GM19467 (cell line): ENCODE measurements at regions not wholly inside any gene's neighbourhood (a gene's known extent, or its start where the extent isn't known, plus 50 kb on each side); places are given as distances from the start of the nearest gene placed in this dataset.

Experiments used
- ATAC-seq: cut with Tn5 transposase; IDR thresholded peaks from one replicate; pipeline ENCODE4 v1.9.1; 2021; ENCODE audit warnings: mild to moderate bottlenecking, moderate library complexity; ENCODE audit not compliant: unreplicated experiment

DNA sequence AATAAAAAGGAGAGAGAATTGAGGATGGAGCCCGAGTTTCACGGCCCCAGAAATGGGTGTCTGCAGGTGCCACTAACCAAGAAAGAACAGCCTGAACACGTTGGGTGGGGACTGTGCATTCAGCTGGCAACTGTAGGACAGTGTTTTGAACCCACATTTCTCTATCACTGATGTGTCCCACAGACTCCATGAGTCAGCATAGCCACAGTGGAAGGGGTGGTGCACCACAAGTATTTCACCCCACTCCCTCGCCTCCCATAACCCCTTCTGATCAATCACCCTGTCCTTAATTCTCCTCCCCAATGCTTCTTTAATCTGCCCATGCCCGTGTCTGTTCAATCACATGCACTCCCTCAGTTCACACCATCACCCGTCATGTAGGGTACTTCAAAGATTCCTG, 291.5 kb downstream of the ZNF516 start:
- ATAC-seq: no peak

DNA sequence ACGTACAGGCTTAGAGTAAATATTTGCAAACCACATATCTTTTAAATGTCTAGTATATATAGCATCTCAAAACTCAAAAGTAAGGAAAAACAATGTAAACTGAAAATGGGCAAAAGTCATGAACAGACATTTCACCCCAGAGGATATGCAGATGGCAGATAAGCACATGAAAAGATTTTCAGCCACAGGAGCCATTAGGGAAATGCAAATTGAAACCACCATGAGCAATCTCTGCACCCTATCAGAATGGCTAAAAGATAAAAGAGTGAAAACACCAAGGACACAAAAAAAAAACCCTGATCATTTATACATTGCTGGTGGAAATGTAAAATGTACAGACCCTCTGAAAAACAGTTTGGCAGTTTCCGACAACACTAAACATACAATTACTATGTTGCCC, 292.7 kb downstream of the ZNF516 start:
- no peak for ATAC-seq

DNA sequence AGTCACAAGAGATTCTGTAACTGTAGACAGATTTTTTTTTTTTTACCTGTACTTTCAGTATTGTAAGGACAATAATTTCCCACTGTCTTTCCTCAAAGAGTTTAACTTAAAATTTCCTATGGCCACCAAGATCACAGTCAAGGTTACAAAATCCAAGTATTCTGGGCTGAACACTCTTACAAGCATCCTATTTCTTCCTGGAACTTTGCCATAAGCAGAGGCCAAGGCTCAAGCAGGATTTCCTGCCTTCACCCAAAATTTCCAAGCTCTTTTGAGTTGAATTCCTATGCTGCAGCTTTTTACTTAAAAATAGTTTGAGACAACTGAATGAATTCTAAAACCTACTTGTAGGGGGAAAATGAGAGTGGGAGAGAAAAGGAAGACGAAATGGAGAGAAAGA, 299.4 kb downstream of the ZNF516 start:
- ATAC-seq: no peak

DNA sequence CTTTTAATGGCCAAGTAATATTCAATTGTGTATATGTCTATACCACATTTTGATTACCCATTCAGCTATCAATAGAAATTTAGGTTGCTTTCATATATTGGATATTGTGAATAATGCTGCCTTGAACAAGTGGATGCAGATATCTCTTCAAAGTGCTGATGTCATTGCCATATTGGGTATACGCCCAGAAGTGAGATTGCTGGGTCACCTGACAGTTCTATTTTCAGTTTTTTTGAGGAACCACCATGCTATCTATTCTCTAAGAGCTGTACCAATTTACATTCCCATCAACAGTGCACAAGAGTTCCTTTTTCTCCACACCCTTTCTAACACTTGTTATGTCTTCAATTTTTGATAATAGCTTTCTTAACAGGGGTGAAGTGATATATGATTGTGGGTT, 306.9 kb downstream of the ZNF516 start:
- no peak for ATAC-seq

DNA sequence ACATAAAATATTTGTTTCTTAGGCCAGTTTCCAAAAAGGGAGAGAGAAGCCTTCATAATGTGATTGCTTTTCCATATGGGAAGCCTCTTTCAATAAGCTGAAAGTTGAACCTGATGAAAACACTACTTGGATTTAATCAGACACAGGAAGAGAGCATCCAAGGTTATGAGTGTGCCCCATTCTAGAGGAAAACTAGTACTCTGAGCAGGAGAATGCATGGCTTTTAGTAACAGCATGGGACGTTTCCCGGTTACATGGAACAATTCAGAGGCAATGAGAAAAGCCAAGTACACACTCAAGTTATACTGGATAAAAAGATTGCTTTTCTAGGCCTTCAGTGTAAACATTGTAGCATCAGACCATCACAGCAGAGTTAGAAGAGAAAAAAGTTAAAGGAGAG, 315.8 kb downstream of the ZNF516 start:
- ATAC-seq: no peak

DNA sequence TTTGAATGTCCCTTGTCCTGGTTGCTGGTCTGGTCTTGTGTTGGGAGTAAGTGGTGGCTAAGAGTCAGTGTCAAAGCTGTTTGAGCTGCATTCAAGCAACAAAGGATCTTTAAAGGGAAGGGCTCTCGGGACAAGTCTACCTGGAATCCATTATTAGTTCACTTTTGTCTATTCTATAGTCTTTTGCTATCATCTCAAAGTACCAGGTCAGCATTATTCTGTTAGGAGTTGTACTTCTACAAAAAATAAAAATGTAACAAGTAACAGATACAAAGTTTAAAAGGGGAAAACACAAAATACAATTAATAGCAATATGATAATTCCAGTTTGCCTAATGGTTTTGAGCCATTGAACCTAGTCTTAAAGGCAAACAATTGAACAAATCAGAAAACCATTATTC, 317.9 kb downstream of the ZNF516 start:
- no peak for ATAC-seq

DNA sequence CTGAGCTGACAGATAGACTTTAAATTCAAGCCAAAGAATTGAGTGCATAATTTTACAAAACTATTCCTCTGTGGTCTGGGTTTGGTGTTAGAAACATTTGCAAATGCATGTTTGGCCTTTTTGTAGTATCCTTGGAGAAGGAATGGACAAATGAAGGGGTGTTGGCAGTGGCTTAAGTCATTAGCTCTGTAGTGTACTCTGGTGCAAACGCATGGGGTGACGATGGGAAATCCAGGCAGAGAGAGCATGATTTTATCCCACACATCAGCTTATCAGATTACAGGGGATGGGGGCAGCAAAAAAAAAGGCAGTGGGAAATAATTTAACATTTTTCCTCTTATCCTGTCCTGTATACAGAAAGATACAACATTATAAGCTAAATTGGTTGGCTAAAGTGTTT, 320.6 kb downstream of the ZNF516 start:
- ATAC-seq: no peak

DNA sequence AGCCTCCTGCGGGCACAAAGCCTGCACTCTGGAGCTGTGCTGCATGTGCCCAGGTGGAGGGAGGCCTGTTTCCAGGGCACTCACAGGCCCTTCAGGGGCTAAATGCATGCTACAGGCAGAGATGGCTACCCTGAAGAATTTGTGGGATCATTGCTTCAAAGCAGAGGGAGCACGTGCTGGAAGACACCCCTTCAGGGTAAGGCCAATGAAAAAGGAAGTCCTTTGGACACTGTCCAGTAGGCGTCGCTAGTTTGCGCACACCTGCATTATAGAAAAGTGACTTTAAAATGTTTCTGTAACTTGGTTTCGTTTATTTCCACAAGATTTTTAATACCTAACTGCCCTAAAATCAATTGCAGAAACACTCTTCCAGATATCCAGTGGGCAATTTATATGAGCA, 325.3 kb downstream of the ZNF516 start:
- ATAC-seq: no peak

DNA sequence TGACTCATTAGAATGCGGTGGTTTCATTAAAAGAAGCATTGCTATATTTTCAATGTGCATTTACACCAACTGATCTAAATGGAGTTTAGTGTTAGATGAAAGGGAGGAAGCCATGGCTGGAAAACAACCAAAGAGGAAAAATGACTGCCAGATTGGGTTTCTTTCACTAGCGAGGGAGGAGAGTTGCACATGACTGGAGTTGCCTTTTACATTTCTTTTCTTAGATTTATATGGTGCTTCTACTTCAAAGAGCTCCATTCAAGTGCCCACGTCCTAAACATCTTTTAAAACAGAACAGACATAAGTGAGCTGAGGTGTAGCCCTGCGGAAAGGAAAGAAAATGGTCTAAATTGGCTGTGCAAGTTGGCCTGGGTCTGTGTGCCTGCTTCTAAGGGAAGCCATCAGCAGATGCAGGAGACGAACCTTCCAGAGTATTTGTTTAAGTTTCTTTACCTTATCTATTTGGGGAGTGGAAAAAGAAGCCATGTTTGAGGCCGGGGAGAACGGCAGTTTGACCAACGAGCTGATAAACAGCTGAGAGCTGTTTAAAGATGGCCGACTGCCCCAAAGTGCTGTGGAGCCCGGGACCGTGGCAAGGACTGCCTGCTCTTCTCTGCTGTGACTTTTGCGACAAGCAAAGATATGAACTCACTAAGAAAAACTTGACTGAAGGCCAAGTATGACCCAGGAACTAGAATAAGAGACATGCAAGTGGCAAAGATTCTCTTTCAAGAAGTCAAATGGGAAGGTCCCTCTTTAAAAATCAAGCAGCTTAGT, 327.0 kb downstream of the ZNF516 start:
- no peak for ATAC-seq

DNA sequence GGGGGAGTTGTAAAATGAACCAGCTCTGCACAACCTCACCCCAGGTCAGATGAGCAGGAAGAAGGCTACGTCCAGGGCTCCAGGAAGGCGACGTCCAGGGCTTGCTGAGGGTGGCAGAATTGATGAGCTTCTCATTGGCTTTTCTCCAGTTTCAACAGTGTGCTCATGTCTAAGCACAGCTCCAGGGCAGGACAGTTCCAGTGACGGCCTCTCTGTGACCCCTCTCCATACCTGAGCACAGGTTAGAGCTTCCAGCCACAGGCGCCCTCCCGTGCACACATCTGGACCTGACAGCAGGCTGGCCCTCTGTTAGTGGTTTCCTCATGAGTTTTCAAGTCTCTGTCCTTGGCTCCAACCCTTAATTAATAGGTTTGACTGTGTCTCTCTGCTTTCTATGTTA, 327.6 kb downstream of the ZNF516 start:
- no peak for ATAC-seq

DNA sequence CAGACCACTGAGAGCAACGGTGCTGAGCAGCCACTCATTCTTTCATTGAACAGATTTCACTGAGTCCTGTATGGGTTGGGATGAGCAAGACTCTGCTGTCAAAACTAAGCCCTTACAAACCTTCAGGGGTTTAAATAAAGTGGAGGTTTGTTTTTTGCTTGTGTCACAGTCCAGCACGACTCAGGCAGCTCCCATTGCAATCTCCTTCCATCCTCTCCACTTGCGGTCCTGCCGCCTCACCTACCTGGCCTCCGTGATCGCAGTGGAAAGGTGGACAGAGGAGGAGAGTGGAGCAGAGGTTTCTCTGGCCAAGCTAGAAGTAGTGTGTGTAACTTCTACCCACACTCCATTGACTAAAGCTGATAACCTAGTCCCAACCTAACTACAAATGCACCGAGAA, 332.2 kb downstream of the ZNF516 start:
- ATAC-seq: no peak

DNA sequence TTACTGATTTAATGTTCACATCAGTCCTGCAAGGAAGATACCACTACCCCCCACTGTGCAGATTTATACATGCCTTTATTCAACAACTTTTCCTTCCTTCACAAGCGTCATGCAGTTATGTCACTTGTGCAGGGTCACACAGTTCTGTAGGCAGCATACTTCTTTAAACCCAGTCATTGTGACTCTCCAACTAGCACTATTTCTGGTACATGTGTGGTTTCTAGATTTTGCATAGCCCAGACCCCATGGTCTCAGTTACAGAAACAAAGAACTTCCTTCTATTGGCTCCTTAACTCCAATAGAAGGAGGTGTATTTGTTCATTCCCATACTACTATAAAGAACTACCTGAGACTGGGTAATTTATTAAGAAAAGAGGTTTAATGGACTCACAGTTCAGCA, 333.1 kb downstream of the ZNF516 start:
- no peak for ATAC-seq

DNA sequence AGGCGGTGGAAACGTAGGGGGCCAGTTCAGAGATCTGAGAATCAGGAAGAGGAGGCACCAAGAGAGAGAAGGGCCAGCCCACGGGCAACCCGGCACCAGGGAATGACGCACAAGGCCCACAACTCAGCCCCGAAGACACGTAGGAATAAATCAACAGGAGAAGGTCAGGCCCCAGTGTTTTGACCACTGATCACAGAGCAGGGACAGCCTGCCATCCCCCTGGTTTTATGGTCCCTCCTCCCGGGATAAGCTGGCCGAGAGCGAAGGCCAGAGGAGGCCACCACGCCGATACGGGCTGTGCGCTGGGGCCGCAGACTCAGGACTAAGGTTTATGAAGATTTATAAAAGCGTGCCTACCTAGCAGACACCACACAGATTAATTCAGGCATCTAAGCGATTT, 341.4 kb downstream of the ZNF516 start:
- ATAC-seq: no peak

DNA sequence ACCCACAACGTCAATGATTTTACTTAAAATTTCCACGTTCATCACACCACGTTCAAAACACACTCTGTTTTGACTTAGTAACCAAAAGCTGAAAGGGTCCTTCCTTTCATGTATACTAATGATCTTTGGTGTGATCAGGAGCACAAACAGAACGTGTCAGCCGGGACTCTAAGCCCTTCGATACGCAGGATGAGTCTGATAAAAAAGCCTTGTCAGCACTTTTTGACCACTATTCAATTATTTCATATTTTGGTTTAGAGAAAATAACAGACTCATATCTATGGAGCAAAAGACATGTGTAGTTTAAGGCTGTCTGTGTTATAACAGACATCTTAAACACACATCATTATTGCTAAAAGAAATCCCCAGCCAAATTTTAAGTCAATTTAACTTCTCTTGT, 345.3 kb downstream of the ZNF516 start:
- no peak for ATAC-seq

DNA sequence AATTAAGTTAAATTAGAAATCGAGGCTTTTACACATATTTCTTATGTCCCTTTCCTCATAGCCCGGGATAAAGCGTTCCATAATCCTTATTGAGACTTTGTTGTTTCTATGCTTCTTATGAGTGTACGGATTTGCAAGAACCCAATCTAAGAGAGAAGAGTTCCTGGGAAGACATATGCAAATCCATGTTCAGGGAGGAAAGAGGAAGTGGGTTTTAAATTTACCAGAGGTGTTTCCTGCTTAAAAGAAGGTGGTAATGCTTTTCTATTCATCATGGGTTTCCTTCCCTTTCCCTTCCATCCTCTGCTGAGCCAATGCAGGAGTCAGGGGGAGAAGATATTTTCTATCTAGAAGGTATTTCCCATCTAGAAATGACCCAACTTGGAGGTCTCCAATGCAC, 345.8 kb downstream of the ZNF516 start:
- ATAC-seq: no peak

DNA sequence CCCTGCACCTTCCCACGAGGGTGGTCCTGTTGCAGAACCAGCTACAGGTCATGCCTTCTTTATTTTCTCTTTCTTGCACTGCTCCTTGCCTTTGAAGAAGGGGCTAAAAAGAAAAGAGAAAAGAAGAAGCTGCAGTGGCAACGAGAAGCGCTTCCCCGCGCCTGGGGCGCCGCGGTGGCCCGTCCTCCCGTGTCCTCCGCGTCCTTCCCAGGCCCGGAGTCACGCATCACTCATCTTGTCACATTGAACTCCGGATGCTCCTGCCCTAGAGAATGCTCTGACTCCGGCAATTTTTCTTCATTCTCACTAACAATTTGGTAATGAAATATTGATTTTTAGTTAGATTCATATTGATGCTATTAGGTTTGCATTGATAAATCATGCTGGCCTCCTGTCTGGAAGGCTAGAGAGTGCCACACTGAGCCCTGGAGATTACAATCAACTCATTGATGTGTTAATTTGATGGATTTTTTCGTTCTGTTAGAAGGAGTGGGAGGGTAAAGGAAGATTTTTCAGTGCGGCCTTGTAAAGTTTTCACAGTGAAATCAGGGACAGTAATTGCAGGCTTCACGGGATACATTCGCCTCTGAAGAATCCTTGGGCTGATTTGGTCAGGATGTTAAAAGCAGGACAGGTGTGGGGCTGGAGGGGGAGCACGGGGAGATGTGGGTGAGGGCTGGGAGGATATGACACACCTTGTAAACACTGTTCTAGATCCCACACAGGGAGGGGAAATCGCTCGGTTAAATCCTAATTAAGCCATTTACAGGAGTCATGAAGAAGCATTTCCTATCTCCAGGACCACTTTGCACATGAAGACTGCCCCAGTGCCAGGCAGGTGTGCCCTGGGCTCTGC, 349.3 kb downstream of the ZNF516 start:
- ATAC-seq: no peak

DNA sequence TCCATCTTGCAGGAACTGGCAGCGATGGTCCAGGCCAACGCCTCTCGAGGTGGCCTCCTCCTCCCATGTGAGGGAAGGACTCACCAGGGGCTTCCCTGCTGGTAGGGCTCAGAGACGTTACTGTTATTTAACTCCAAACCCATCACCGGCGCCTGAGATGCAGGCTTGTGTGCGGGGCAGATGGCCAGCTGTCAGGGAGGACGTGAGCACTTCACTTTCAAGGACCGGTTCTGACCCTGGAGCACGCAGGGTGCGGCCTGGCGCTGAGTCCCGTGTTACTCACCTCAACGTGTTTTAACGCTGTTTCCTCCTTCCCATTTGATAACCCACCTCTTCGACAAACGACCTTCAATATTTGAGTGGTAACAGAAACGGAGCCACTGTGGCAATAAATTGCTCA, 350.2 kb downstream of the ZNF516 start:
- no peak for ATAC-seq

DNA sequence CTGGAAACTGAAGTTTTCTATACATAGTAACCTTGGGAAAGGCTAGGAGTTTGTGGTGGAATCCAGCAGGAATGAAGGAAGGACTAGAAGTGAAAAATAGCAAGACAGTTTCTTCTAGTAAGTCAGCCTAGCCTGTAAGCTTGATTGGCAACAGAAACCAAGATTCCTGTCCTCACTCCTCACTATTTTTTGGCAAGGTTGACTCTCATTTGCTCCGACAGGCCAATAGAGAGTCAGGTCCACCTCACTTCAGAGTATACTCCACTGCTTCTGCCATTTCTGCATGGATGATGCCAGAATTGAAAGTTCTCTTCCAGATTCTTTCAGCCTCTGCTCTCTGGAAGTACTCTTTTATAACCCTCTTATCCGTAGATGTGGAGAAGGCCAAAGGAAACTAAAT, 352.4 kb downstream of the ZNF516 start:
- no peak for ATAC-seq

DNA sequence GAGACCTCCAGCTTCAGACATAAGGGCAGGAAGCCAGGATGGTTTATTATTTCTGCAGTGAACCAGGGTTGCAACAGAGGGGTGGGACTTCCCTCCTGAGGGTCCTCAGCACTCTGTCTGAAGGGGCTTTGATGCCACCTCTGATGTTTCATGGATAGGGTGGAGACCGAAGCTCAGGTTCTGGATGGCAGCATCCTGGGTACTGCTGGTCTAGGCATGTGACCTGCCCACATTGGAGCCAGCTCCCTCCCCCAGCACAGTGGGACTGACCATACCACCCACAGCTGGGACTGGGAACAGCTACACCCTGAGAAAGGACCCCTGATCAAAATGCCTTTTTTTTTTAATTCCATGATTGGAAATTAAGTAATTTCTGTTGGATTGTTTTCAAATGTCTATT, 355.2 kb downstream of the ZNF516 start:
- no peak for ATAC-seq

DNA sequence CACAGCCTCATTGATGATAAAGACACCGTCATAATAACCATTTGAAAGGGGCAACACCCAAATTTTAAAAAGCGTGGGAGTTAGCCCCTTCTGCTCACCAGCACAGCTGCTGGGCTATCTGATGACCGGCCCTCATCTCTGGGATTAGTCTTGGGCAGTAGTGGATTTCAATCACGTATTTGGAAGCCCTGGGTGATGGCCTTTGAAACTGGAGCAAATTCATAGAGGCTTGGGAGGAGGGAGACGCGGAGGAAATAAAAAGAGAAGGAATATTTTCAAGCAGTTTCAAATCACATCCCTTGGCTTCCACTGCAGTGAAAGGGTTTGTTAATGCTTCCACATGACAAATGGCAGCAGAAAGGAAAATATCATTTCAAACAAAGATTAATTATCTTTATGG, 357.8 kb downstream of the ZNF516 start:
- ATAC-seq: no peak

DNA sequence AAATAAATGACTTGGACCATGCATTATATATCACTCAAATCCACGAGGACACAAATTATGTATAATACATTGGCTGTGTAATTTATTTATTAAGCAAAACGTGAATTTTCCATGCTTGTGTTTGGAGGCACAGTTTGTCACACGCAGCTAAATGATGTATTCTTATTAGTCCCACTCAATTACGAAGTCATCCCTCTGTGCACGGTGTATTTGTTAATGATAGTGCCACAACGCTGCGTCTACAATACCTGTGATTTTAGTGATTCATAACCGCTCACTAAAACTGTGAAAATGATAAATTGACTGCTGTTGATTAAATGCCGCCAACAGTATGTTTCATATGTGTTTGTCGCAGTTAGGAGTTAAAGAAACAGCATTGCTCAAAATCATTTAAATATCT, 358.3 kb downstream of the ZNF516 start:
- ATAC-seq: no peak

DNA sequence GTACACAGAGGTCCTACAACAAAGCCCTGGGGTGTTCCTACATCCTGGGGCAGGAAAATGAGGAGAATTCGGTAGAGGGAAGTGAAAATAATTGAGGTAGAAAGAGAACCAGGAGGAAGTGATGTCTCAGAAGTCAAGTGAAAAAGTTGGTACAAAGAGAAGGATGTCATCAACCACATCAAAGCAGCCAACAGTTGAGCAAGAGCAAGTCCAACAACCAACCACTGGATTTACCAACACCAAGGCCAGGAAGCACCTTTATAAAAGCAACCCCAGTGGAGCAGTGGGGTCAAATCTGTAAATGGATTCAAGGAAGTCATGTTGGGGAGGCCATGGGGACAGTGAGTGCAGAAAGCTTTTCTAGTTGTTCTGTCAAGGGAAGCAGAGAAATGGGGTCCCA, 360.4 kb downstream of the ZNF516 start:
- ATAC-seq: no peak
